ENCODE measurements at regions not wholly inside any gene's neighbourhood (a gene's known extent, or its start where the extent isn't known, plus 50 kb on each side); places are given as distances from the start of the nearest gene placed in this dataset.

DNA sequence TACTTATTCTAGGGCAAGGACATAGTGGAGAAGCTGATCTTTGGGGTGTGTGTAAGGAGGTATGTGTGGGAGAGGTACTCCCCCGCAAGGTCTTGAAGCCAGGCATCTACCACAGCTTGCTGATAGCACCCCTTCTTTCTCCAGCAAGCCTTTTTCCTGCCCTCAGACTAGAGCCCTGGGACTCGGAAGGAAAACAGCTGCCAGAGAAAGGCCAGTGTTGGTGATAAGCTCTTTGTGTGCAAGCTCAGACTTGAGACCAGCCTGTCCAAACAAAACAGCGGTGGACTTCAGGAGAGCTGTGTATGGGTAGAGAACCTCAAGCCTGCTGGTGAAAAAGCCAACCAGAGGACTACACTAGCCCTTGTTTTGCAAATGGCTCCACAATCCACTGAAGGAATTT, 1028.6 kb downstream of the MCTP2 start:
- no peak for TF ChIP-seq CTCF (IDR thresholded peaks at IDR 0.05; ENCODE audit: low read depth, low read length, poor library complexity, severe bottlenecking)
- no peak for TF ChIP-seq EZH2phosphoT487 (IDR thresholded peaks at IDR 0.05; ENCODE audit: borderline replicate concordance, low read length)

Measured in DOHH2 (cell line).